Testis (tissue), 2 donors: ENCODE measurements at regions not wholly inside any gene's neighbourhood (a gene's known extent, or its start where the extent isn't known, plus 50 kb on each side); places are given as distances from the start of the nearest gene placed in this dataset.

Source experiments
- POLR2A ChIP-seq: fragments of 450-650 bp; IDR thresholded peaks from one replicate; pipeline ENCODE4 v1.6.1; 2017; ENCODE audit warnings: antibody characterized with exemption, mild to moderate bottlenecking, moderate library complexity
- TF ChIP-seq, protein P1 (sequence below), 3 experiments: fragments of 450-650 bp in 2 of 3; fragments of 200-600 bp in 1 of 3; sonication (generic) in 1 of 3; IDR thresholded peaks; one replicate each; pipeline ENCODE4 v1.5.1; 2016 to 2019; ENCODE audit warnings: antibody characterized with exemption in 3 of 3, mild to moderate bottlenecking in 2 of 3, moderate library complexity in 1 of 3

GRCh38 chr10:84695902-84696301, 367.5 kb downstream of the CCSER2 start:
- no peak for TF ChIP-seq POLR2A
- TF ChIP-seq, protein P1, sequence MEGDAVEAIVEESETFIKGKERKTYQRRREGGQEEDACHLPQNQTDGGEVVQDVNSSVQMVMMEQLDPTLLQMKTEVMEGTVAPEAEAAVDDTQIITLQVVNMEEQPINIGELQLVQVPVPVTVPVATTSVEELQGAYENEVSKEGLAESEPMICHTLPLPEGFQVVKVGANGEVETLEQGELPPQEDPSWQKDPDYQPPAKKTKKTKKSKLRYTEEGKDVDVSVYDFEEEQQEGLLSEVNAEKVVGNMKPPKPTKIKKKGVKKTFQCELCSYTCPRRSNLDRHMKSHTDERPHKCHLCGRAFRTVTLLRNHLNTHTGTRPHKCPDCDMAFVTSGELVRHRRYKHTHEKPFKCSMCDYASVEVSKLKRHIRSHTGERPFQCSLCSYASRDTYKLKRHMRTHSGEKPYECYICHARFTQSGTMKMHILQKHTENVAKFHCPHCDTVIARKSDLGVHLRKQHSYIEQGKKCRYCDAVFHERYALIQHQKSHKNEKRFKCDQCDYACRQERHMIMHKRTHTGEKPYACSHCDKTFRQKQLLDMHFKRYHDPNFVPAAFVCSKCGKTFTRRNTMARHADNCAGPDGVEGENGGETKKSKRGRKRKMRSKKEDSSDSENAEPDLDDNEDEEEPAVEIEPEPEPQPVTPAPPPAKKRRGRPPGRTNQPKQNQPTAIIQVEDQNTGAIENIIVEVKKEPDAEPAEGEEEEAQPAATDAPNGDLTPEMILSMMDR (IDR thresholded peaks at IDR 0.05): no peak
